IMR-90 (cell line): ENCODE measurements at regions not wholly inside any gene's neighbourhood (a gene's known extent, or its start where the extent isn't known, plus 50 kb on each side); places are given as distances from the start of the nearest gene placed in this dataset.

Experiments used
- ATAC-seq: fragments of 200-7000 bp; cut with Tn5 transposase; 2 replicates; pipeline ENCODE4 v1.9.1; 2020; ENCODE audit warnings: low read depth, mild to moderate bottlenecking, moderate library complexity
- BruUV-seq: library from RNA; stranded (reverse); fragments of 400-500 nt; replicated peaks from 2 replicates; lab custom pipeline; 2021; lab: Mats Ljungman, UMichigan
- CTCF ChIA-PET: fragments of 300-600 bp; formaldehyde crosslinking; extraction: SDS; loops from one replicate; lab custom pipeline; 2021; ENCODE audit warnings: antibody characterized with exemption; lab: Yijun Ruan, JAX
- POLR2A ChIA-PET: fragments of 300-600 bp; sonication (Branson Sonifier 250); formaldehyde crosslinking; loops from one replicate; lab custom pipeline; 2022; ENCODE audit warnings: antibody characterized with exemption; ENCODE audit not compliant: unreplicated experiment; lab: Charles Lee
- DNase-seq: peaks from one replicate; pipeline ENCODE4 v3.0.0; 2013
- H2AFZ ChIP-seq: replicated peaks from 2 replicates; pipeline ENCODE3; 2013; ENCODE audit warnings: low read length, mild to moderate bottlenecking; ENCODE audit not compliant: poor library complexity
- H2AK5ac ChIP-seq: 2 replicates; pipeline ENCODE4 v1.6.1; 2013; ENCODE audit warnings: low read depth, low read length, inconsistent platforms
- H2AK9ac ChIP-seq: replicated peaks from 2 replicates; pipeline ENCODE3; 2013; ENCODE audit warnings: mild to moderate bottlenecking, low read depth, low read length, moderate library complexity; ENCODE audit not compliant: poor library complexity
- H2BK120ac ChIP-seq: 2 replicates; pipeline ENCODE4 v1.6.1; 2013; ENCODE audit warnings: low read depth, low read length, inconsistent platforms
- H2BK15ac ChIP-seq: 3 replicates; pipeline ENCODE4 v1.6.1; 2013; ENCODE audit warnings: low read depth, low read length, inconsistent platforms
- H2BK20ac ChIP-seq: 2 replicates; pipeline ENCODE4 v1.6.1; 2013; ENCODE audit warnings: low read depth, mild to moderate bottlenecking, inconsistent platforms, low read length, moderate library complexity
- H2BK5ac ChIP-seq: 2 replicates; pipeline ENCODE4 v1.6.1; 2013; ENCODE audit warnings: mild to moderate bottlenecking, low read depth, low read length, inconsistent platforms; ENCODE audit not compliant: poor library complexity, severe bottlenecking
- H3K14ac ChIP-seq: replicated peaks from 2 replicates; pipeline ENCODE4 v1.6.1; 2013; ENCODE audit warnings: low read depth, low read length, inconsistent platforms
- H3K18ac ChIP-seq: 2 replicates; pipeline ENCODE4 v1.6.1; 2013; ENCODE audit warnings: low read depth, low read length, control low read depth
- H3K23ac ChIP-seq: 2 replicates; pipeline ENCODE4 v1.6.1; 2013; ENCODE audit warnings: low read depth, low read length, inconsistent platforms
- H3K27ac ChIP-seq: 2 replicates; pipeline ENCODE4 v1.5.1; 2013; ENCODE audit warnings: mild to moderate bottlenecking, control low read depth, low read length; ENCODE audit not compliant: insufficient read depth
- H3K27me3 ChIP-seq: 2 replicates; pipeline ENCODE4 v1.6.1; 2013; ENCODE audit warnings: low read length; ENCODE audit not compliant: control insufficient read depth, insufficient read depth
- H3K36me3 ChIP-seq: 2 replicates; pipeline ENCODE4 v1.6.1; 2013; ENCODE audit warnings: low read length, mixed read lengths; ENCODE audit not compliant: control insufficient read depth, insufficient read depth
- H3K4ac ChIP-seq: 2 replicates; pipeline ENCODE4 v1.6.1; 2013; ENCODE audit warnings: low read depth, low read length, inconsistent platforms
- H3K4me1 ChIP-seq: 2 replicates; pipeline ENCODE4 v1.6.1; 2013; ENCODE audit warnings: low read length, mixed read lengths; ENCODE audit not compliant: control insufficient read depth, insufficient read depth
- H3K4me2 ChIP-seq: 2 replicates; pipeline ENCODE4 v1.6.1; 2013; ENCODE audit warnings: low read depth, mild to moderate bottlenecking, control low read depth, low read length, moderate library complexity
- H3K4me3 ChIP-seq: 2 replicates; pipeline ENCODE4 v1.5.1; 2013; ENCODE audit warnings: low read depth, mild to moderate bottlenecking, control low read depth, low read length, moderate library complexity; ENCODE audit not compliant: insufficient read depth
- H3K56ac ChIP-seq: 2 replicates; pipeline ENCODE4 v1.6.1; 2013; ENCODE audit warnings: low read length, inconsistent platforms; ENCODE audit not compliant: insufficient read depth; ENCODE audit errors: extremely low read depth
- H3K79me1 ChIP-seq, 2 experiments: 2 replicates each; pipeline ENCODE4 v1.6.1; 2013; ENCODE audit warnings: low read length in 2 of 2, inconsistent platforms in 1 of 2, low read depth in 1 of 2
- H3K9ac ChIP-seq: 2 replicates; pipeline ENCODE4 v1.6.1; 2013; ENCODE audit warnings: low read depth, low read length, control low read depth
- H3K9me1 ChIP-seq: 2 replicates; pipeline ENCODE4 v1.6.1; 2013; ENCODE audit warnings: low read length, inconsistent platforms; ENCODE audit not compliant: insufficient read depth
- H3K9me3 ChIP-seq: 2 replicates; pipeline ENCODE4 v1.6.1; 2013; ENCODE audit warnings: low read length; ENCODE audit not compliant: control insufficient read depth, insufficient read depth
- H4K20me1 ChIP-seq: 2 replicates; pipeline ENCODE4 v1.6.1; 2013; ENCODE audit warnings: low read length, inconsistent platforms; ENCODE audit not compliant: insufficient read depth
- H4K5ac ChIP-seq: 2 replicates; pipeline ENCODE4 v1.6.1; 2013; ENCODE audit warnings: mild to moderate bottlenecking, low read depth, low read length, control low read depth
- H4K8ac ChIP-seq, 2 experiments: 2 replicates each; pipeline ENCODE4 v1.6.1; 2013; ENCODE audit warnings: low read depth in 2 of 2, low read length in 2 of 2, control low read depth in 1 of 2, inconsistent platforms in 1 of 2
- H4K91ac ChIP-seq: 2 replicates; pipeline ENCODE4 v1.6.1; 2013; ENCODE audit warnings: low read depth, low read length, inconsistent platforms; ENCODE audit not compliant: insufficient read depth
- BHLHE40 ChIP-seq: fragments of 150-350 bp; IDR thresholded peaks from 2 replicates; pipeline ENCODE4 v1.6.1; 2016; ENCODE audit warnings: mild to moderate bottlenecking, low read depth, low read length
- CEBPB ChIP-seq: IDR thresholded peaks from 2 replicates; pipeline ENCODE4 v1.6.1; 2012; ENCODE audit warnings: low read depth, low read length, improper control_type of control experiment
- CHD1 ChIP-seq: IDR thresholded peaks from 2 replicates; pipeline ENCODE4 v1.6.1; 2012; ENCODE audit warnings: low read depth, low read length, improper control_type of control experiment
- CTCF ChIP-seq: conservative IDR thresholded peaks from 2 replicates; pipeline ENCODE4 v1.5.1; 2012; ENCODE audit warnings: mild to moderate bottlenecking, low read depth, low read length, improper control_type of control experiment
- ELK1 ChIP-seq: fragments of 150-350 bp; IDR thresholded peaks from 2 replicates; pipeline ENCODE4 v1.6.1; 2016; ENCODE audit warnings: low read depth, mild to moderate bottlenecking, low read length, moderate library complexity, borderline replicate concordance
- FOS ChIP-seq: fragments of 150-350 bp; IDR thresholded peaks from 2 replicates; pipeline ENCODE4 v1.6.1; 2016; ENCODE audit warnings: low read depth, low read length
- MAFK ChIP-seq: IDR thresholded peaks from 2 replicates; pipeline ENCODE4 v1.6.1; 2012; ENCODE audit warnings: low read depth, low read length, improper control_type of control experiment
- MAZ ChIP-seq: IDR thresholded peaks from 2 replicates; pipeline ENCODE4 v1.6.1; 2012; ENCODE audit warnings: low read depth, mild to moderate bottlenecking, low read length, improper control_type of control experiment, moderate library complexity, borderline replicate concordance
- MXI1 ChIP-seq: IDR thresholded peaks from 2 replicates; pipeline ENCODE4 v1.6.1; 2012; ENCODE audit warnings: low read depth, mild to moderate bottlenecking, low read length, moderate library complexity, borderline replicate concordance
- NFE2L2 ChIP-seq: fragments of 150-350 bp; IDR thresholded peaks from 2 replicates; pipeline ENCODE4 v1.6.1; 2016; ENCODE audit warnings: low read depth, mild to moderate bottlenecking, low read length
- POLR2A ChIP-seq: IDR thresholded peaks from 2 replicates; pipeline ENCODE4 v1.6.1; 2012; ENCODE audit warnings: mild to moderate bottlenecking, low read depth, low read length
- RAD21 ChIP-seq: IDR thresholded peaks from 2 replicates; pipeline ENCODE4 v1.6.1; 2012; ENCODE audit warnings: low read length, improper control_type of control experiment
- RCOR1 ChIP-seq: IDR thresholded peaks from 2 replicates; pipeline ENCODE4 v1.6.1; 2012; ENCODE audit warnings: mild to moderate bottlenecking, low read length, improper control_type of control experiment; ENCODE audit not compliant: insufficient replicate concordance
- RFX5 ChIP-seq: IDR thresholded peaks from 2 replicates; pipeline ENCODE4 v1.8.0; 2012; ENCODE audit warnings: low read depth, mild to moderate bottlenecking, low read length, moderate library complexity
- SMC3 ChIP-seq: fragments of 150-350 bp; IDR thresholded peaks from 2 replicates; pipeline ENCODE4 v1.6.1; 2016; ENCODE audit warnings: low read depth, mild to moderate bottlenecking, antibody characterized with exemption, low read length, moderate library complexity
- USF2 ChIP-seq: fragments of 150-350 bp; IDR thresholded peaks from 2 replicates; pipeline ENCODE4 v1.6.1; 2017; ENCODE audit warnings: mild to moderate bottlenecking, antibody characterized with exemption, low read length, low read depth
- WGBS, 2 experiments: methylation state at CpG; one replicate each; pipeline versions ENCODE4 v1.1.5 to v1.1.7; 2013; ENCODE audit warnings: missing lambda C conversion rate in 2 of 2; ENCODE audit not compliant: insufficient read length in 1 of 2; ENCODE audit errors: extremely low coverage in 2 of 2; 5-methylcytosine and 5-hydroxymethylcytosine counted together
- dilution Hi-C: fragments of 300-500 bp; cut with HindIII; formaldehyde crosslinking; loops from one replicate; pipeline ENCODE4 v1.14.3; 2018; ENCODE audit warnings: low sequenced_read_pairs; ENCODE audit not compliant: unreplicated experiment
- in situ Hi-C: fragments of 300-500 bp; cut with MboI; formaldehyde crosslinking; loops from 3 replicates; pipeline ENCODE4 v1.14.3; 2019; ENCODE audit warnings: low sequenced_read_pairs, inconsistent platforms, mixed read lengths
- intact Hi-C: fragments of 100-400 bp; cut with micrococcal nuclease; formaldehyde crosslinking; loops from 2 replicates; pipeline ENCODE4 v1.10.0; 2022

- no peak overlapping the region for H3K27ac ChIP-seq
These were observed 91.2 kb downstream of the LSMEM1 start for GRCh38 chr7:112571852-112572607.

More at GRCh38 chr7:112571852-112572607, 91.2 kb downstream of the LSMEM1 start:
- H3K9ac ChIP-seq: no peak overlapping the region
- no peaks in the 10 kb centered on the region for H4K20me1 ChIP-seq
- dilution Hi-C loops: no loop called here
- H4K8ac ChIP-seq: no peak overlapping the region
- H3K36me3 ChIP-seq: no peaks in the 10 kb centered on the region
- H3K4me2 ChIP-seq: no peak overlapping the region
- H3K4ac ChIP-seq: no peak overlapping the region
- ChIA-PET POLR2A (no interaction called here), CTCF (interaction anchor here (1.6 kb wide), 1 partner anchor 22 kb away, joined by 3 read pairs; no protein-coding TSS in a partner anchor)
- H3K56ac ChIP-seq: no peak overlapping the region
- H4K91ac ChIP-seq: no peak overlapping the region
- no peak for ATAC-seq
- H2BK15ac ChIP-seq: no peak overlapping the region
- WGBS, 2 experiments: no CpG with 5 or more reads among the region's 4 CpGs
- TF ChIP-seq FOS (no peak), POLR2A (no peak), MXI1 (no peak), RCOR1 (no peak), NFE2L2 (no peak), CHD1 (no peak), CTCF (no peak), RAD21 (no peak), USF2 (no peak), CEBPB (no peak), RFX5 (no peak), MAZ (no peak), BHLHE40 (no peak), ELK1 (no peak), SMC3 (no peak), MAFK (no peak)
- no peaks in the 10 kb centered on the region for H3K9me3 ChIP-seq
- H2BK5ac ChIP-seq: no peak overlapping the region
- H2AFZ ChIP-seq: no peak overlapping the region
- H3K23ac ChIP-seq: no peak overlapping the region
- no peak overlapping the region for H3K4me3 ChIP-seq
- H2AK5ac ChIP-seq: no peak overlapping the region
- H3K4me1 ChIP-seq: no peaks in the 10 kb centered on the region
- H3K18ac ChIP-seq: no peak overlapping the region
- no peaks in the 10 kb centered on the region for H3K27me3 ChIP-seq
- H2AK9ac ChIP-seq: no peak overlapping the region
- H2BK20ac ChIP-seq: no peak overlapping the region
- no peak overlapping the region for H2BK120ac ChIP-seq
- H3K79me1 ChIP-seq: no peaks in the 10 kb centered on the region
- intact Hi-C loops: no loop called here
- H3K9me1 ChIP-seq: no peaks in the 10 kb centered on the region
- in situ Hi-C loops: loop anchor here (25.0 kb wide), 1 partner anchor 1115 kb away; no protein-coding TSS in a partner anchor
- no peak overlapping the region for H4K5ac ChIP-seq
- no peak for DNase-seq
- no TSS peak for BruUV-seq
- no peak overlapping the region for H3K14ac ChIP-seq
